Caco-2 (cell line): ENCODE measurements at regions not wholly inside any gene's neighbourhood (a gene's known extent, or its start where the extent isn't known, plus 50 kb on each side); places are given as distances from the start of the nearest gene placed in this dataset.
A peak's percentile ranks its signal among the peaks of the same experiment; 100 is the strongest.

ENCODE experiments used
- BruUV-seq: library from RNA; stranded (reverse); fragments of 400-500 nt; replicated peaks from 2 replicates; lab custom pipeline; 2021; lab: Mats Ljungman, UMichigan
- CTCF ChIA-PET: fragments of 300-600 bp; sonication (Branson Sonifier 250); formaldehyde crosslinking; loops from one replicate; lab custom pipeline; 2022; ENCODE audit warnings: antibody characterized with exemption; lab: Charles Lee
- POLR2A ChIA-PET: fragments of 300-600 bp; sonication (Branson Sonifier 250); formaldehyde crosslinking; loops from one replicate; lab custom pipeline; 2022; ENCODE audit warnings: antibody characterized with exemption; lab: Charles Lee
- DNase-seq, 2 experiments: peaks; one replicate each; pipeline versions ENCODE4 v3.0.0 to v3.0.0-alpha.2; 2020 to 2022
- H3K27me3 ChIP-seq: replicated peaks from 2 replicates; pipeline ENCODE4 v1.6.0; 2011; ENCODE audit warnings: low read length; ENCODE audit not compliant: control insufficient read depth, insufficient read depth
- H3K36me3 ChIP-seq: 2 replicates; pipeline ENCODE4 v1.5.1; 2011; ENCODE audit warnings: low read length; ENCODE audit not compliant: control insufficient read depth, insufficient read depth
- H3K4me1 ChIP-seq: fragments of 250-450 bp; sonication (Bioruptor Pico); 2 replicates; pipeline ENCODE4 v1.5.1; 2020; ENCODE audit warnings: mild to moderate bottlenecking
- H3K4me3 ChIP-seq: 2 replicates; pipeline ENCODE4 v1.5.1; 2011; ENCODE audit warnings: low read depth, mild to moderate bottlenecking, control low read depth, low read length
- H3K9me3 ChIP-seq: fragments of 250-450 bp; sonication (Bioruptor Pico); 2 replicates; pipeline ENCODE4 v1.5.1; 2020; ENCODE audit warnings: mild to moderate bottlenecking, moderate library complexity
- H3K27ac Mint-ChIP-seq: one replicate; pipeline ENCODE4 v1.8.0; 2022; ENCODE audit warnings: mixed read lengths; ENCODE audit not compliant: unreplicated experiment
- H3K27me3 Mint-ChIP-seq: one replicate; pipeline ENCODE4 v1.8.0; 2022; ENCODE audit warnings: mixed read lengths; ENCODE audit not compliant: insufficient read depth, unreplicated experiment
- H3K36me3 Mint-ChIP-seq: one replicate; pipeline ENCODE4 v1.8.0; 2022; ENCODE audit warnings: mild to moderate bottlenecking, mixed read lengths; ENCODE audit not compliant: insufficient read depth, unreplicated experiment
- H3K4me1 Mint-ChIP-seq: one replicate; pipeline ENCODE4 v1.8.0; 2022; ENCODE audit warnings: low read depth, mixed read lengths; ENCODE audit not compliant: unreplicated experiment
- H3K4me3 Mint-ChIP-seq: one replicate; pipeline ENCODE4 v1.8.0; 2022; ENCODE audit warnings: mild to moderate bottlenecking, moderate library complexity, mixed read lengths; ENCODE audit not compliant: unreplicated experiment
- H3K9me3 Mint-ChIP-seq: one replicate; pipeline ENCODE4 v1.8.0; 2022; ENCODE audit warnings: mixed read lengths; ENCODE audit not compliant: unreplicated experiment
- CTCF ChIP-seq, 2 experiments: fragments of 200-600 bp in 1 of 2; IDR thresholded peaks; 1 replicate in 1 of 2; 2 replicates in 1 of 2; pipeline versions ENCODE4 v1.5.1 to v1.8.0; 2011 to 2022; ENCODE audit warnings: antibody characterized with exemption in 1 of 2, control low read depth in 1 of 2, inconsistent platforms in 1 of 2, low read depth in 1 of 2, low read length in 1 of 2, mild to moderate bottlenecking in 1 of 2, moderate library complexity in 1 of 2; ENCODE audit not compliant: insufficient read depth in 1 of 2, severe bottlenecking in 1 of 2, unreplicated experiment in 1 of 2
- intact Hi-C: fragments of 100-400 bp; cut with micrococcal nuclease; formaldehyde crosslinking; loops from one replicate; pipeline ENCODE4 v1.10.0; 2022; ENCODE audit not compliant: unreplicated experiment

DNA sequence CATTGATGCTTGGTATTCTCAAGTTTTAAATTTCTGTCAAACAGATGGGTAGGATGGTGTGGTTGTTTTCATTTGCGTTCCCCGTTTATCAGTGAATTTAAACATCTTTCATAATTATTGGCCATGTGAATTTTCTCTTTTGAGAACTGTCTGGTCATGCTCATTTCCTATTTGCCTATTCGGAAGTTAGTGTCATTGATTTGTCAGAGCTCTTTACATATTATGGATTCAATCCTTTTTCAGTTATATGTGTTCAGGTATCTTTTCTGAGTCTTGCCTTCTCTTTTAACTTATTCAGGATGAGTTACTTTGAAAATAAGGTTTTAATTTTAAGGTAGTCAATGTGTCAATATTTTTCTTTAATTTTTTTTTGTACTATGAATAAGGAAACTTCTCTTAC lies 315.7 kb downstream of the MN1 start:
- no TSS peak for BruUV-seq

DNA sequence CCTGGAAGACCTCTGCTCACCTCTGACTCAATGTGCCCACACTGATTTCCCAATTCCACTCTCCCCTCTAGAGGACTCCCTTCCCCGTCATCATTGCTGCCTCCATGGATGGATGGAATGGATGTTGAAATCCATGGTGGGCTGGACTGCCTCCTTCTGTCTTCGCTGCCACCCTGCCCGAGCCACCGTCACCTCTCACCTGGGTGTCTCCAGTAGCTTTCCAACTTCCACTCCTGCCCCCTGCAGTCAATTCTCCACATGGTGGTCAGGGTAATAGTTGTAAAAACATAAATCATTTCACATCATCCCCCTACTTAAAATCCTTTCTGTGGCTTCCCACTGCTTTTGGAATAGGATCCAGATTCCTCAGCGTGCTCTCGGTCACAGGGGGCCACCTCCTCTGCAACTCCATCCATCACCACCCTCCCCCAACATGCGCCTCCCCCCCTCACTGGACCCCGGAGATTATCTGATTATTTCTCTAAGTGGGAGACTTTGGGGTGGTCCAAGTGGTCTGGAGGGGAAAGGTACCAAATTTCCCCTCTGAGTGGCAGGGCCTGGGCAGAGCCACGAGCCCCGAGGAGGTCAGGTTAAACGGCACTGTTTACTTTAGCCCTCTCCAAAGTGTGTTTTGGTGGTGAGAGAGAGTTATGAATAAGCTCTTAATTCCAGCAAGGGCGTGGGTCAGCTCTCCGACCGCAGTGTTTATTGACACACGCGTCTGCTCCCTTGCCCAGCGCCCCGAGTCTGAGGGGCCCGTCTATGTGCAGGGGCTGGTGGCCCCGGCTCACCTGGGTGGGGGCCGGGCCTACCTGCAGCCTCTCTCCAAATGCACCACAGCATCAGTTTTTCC lies 313.7 kb downstream of the MN1 start:
- ChIA-PET CTCF (no interaction called here), POLR2A (no interaction called here)
- Mint-ChIP-seq H3K27me3 (no peaks in the 10 kb centered on the region), H3K36me3 (no peaks in the 10 kb centered on the region), H3K4me3 (no peak overlapping the region), H3K9me3 (peaks cover 18% of the 10 kb centered on the region), H3K4me1 (peaks cover 11% of the 10 kb centered on the region), H3K27ac (no peak overlapping the region)
- TF ChIP-seq CTCF (IDR thresholded peaks at IDR 0.05; ENCODE audit: insufficient read depth in 1 of 2, low read depth in 1 of 2, low read length in 1 of 2, severe bottlenecking in 1 of 2, unreplicated experiment in 1 of 2), result no peak
- Histone ChIP-seq H3K4me1 (peaks cover 20% of the 10 kb centered on the region), H3K27me3 (no peaks in the 10 kb centered on the region), H3K9me3 (no peaks in the 10 kb centered on the region), H3K36me3 (no peaks in the 10 kb centered on the region), H3K4me3 (no peak overlapping the region)
- intact Hi-C loops, result no loop called here
- DNase-seq, result peak; percentile 20 to 55
- no TSS peak for BruUV-seq

More for the DNA sequence above, 315.7 kb downstream of the MN1 start:
- no peaks in the 10 kb centered on the region for H3K27me3 ChIP-seq
- no peaks in the 10 kb centered on the region for H3K9me3 Mint-ChIP-seq
- TF ChIP-seq CTCF (IDR thresholded peaks at IDR 0.05; ENCODE audit: insufficient read depth in 1 of 2, low read depth in 1 of 2, low read length in 1 of 2, severe bottlenecking in 1 of 2, unreplicated experiment in 1 of 2), result no peak
- intact Hi-C loops, result no loop called here
- ChIA-PET CTCF (no interaction called here), POLR2A (no interaction called here)
- no peaks in the 10 kb centered on the region for H3K36me3 ChIP-seq
- no peaks in the 10 kb centered on the region for H3K9me3 ChIP-seq
- H3K4me1 ChIP-seq, result peaks cover 20% of the 10 kb centered on the region
- H3K36me3 Mint-ChIP-seq, result no peaks in the 10 kb centered on the region
- H3K4me1 Mint-ChIP-seq, result peaks cover 11% of the 10 kb centered on the region
- H3K4me3 Mint-ChIP-seq, result no peak overlapping the region
- H3K27ac Mint-ChIP-seq, result no peak overlapping the region
- no peaks in the 10 kb centered on the region for H3K27me3 Mint-ChIP-seq
- no peak overlapping the region for H3K4me3 ChIP-seq
- DNase-seq, result no peak

DNA sequence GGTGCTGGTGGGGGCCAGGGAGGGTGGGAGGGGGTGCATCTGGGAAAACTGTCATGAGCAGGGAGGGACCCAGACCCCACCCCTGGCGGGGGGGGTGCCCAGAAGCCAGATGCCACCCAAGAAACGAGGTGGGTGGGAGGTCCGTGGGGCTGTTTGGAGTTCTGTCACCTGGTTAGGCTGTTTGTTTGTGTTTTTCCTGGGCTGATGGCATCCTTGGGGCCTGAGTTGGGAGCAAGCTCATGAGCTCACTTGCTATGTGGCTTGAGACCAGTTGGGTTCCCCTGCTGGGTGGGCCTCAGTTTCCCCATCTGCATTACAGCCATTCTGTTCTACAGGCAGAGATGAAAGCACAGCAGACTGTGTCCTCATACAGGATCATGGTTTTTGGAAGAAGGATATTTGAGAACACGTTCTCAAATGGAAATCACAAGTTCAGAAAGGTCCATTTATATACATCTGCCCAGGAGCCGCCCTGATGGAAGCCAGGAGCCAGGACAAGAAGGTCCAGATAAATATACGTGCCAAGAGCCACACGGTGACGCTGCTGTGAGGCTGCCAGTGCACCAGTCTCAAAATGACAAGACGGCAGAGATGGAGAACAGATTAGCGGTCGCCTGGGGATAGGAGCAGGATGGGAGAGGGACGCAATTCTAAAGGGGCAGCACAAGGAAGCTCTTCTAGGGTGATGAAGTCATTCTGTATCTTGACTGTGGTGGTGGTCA lies 312.9 kb downstream of the MN1 start:
- intact Hi-C loops, result no loop called here
- POLR2A ChIA-PET, result no interaction called here
- Histone ChIP-seq H3K4me3 (no peak overlapping the region), H3K27me3 (no peaks in the 10 kb centered on the region), H3K9me3 (no peaks in the 10 kb centered on the region), H3K4me1 (peaks cover 20% of the 10 kb centered on the region), H3K36me3 (no peaks in the 10 kb centered on the region)
- Mint-ChIP-seq H3K27ac (no peak overlapping the region), H3K4me1 (peaks cover 11% of the 10 kb centered on the region), H3K36me3 (no peaks in the 10 kb centered on the region), H3K27me3 (no peaks in the 10 kb centered on the region), H3K4me3 (no peak overlapping the region), H3K9me3 (peaks cover 18% of the 10 kb centered on the region)
- CTCF ChIA-PET, result no interaction called here
- TF ChIP-seq CTCF (IDR thresholded peaks at IDR 0.05; ENCODE audit: insufficient read depth in 1 of 2, low read depth in 1 of 2, low read length in 1 of 2, severe bottlenecking in 1 of 2, unreplicated experiment in 1 of 2), result no peak
- BruUV-seq, result no TSS peak
- DNase-seq, result no peak
